ENCODE measurements at regions not wholly inside any gene's neighbourhood (a gene's known extent, or its start where the extent isn't known, plus 50 kb on each side); places are given as distances from the start of the nearest gene placed in this dataset.

- TF ChIP-seq POLR2A (IDR thresholded peaks at IDR 0.05) (no peak), CTCF (IDR thresholded peaks at IDR 0.05) (no peak), POLR2AphosphoS5 (IDR thresholded peaks at IDR 0.05) (no peak)
These were observed 117.6 kb downstream of the TNFSF13B start for GRCh38 chr13:108387156-108387555.
